ENCODE measurements at regions not wholly inside any gene's neighbourhood (a gene's known extent, or its start where the extent isn't known, plus 50 kb on each side); places are given as distances from the start of the nearest gene placed in this dataset.

- no peak overlapping the region for H3K4me3 ChIP-seq (ENCODE audit: low read depth in 2 of 2, low read length in 2 of 2)
- H3K4me1 ChIP-seq (ENCODE audit: control insufficient read depth, insufficient read depth, low read length) = no peaks in the 10 kb centered on the region
- H3K36me3 ChIP-seq (ENCODE audit: control insufficient read depth, insufficient read depth, low read length) = no peaks in the 10 kb centered on the region
- ATAC-seq (no peak), DNase-seq (ENCODE audit: low read depth, low spot score) (no peak)
- intact Hi-C loops (cut with micrococcal nuclease; ENCODE audit: unreplicated experiment) (no loop called here), in situ Hi-C loops (cut with HindIII; ENCODE audit: low pct_unique_long_range_greater_than_20kb, low sequenced_read_pairs) (no loop called here)
- H3K9me3 ChIP-seq (ENCODE audit: control insufficient read depth, insufficient read depth, low read depth, low read length) = no peaks in the 10 kb centered on the region
- ChIA-PET POLR2A (no interaction called here), CTCF (no interaction called here)
- TF ChIP-seq CTCF (IDR thresholded peaks at IDR 0.05) = no peak
- no peak for TF ChIP-seq SIN3A (IDR thresholded peaks at IDR 0.05; ENCODE audit: borderline replicate concordance, insufficient read depth, low read depth, low read length)
- no peak for TF ChIP-seq TCF7L2 (IDR thresholded peaks at IDR 0.05; ENCODE audit: low read depth, low read length)
- TF ChIP-seq REST (IDR thresholded peaks at IDR 0.05; ENCODE audit: insufficient read depth in 1 of 2, low read depth in 2 of 2, low read length in 1 of 2) = no peak
- TF ChIP-seq POLR2AphosphoS5 (IDR thresholded peaks at IDR 0.05; ENCODE audit: low read depth, low read length) = no peak
- BruUV-seq (replicated peaks) = no TSS peak
- H3K27ac ChIP-seq (ENCODE audit: low read length) = no peak overlapping the region
- no peaks in the 10 kb centered on the region for H3K27me3 ChIP-seq (ENCODE audit: control insufficient read depth, insufficient read depth, low read length)
Measured at GRCh38 chr5:82720213-82721086, 356.7 kb downstream of the TMEM167A start.

- no peaks in the 10 kb centered on the region for H3K9me3 ChIP-seq (ENCODE audit: control insufficient read depth, insufficient read depth, low read depth, low read length)
Measured at GRCh38 chr5:82719368-82719767, 357.8 kb downstream of the TMEM167A start.

More at GRCh38 chr5:82719368-82719767, 357.8 kb downstream of the TMEM167A start:
- H3K27me3 ChIP-seq (ENCODE audit: control insufficient read depth, insufficient read depth, low read length) = no peaks in the 10 kb centered on the region
- intact Hi-C loops (cut with micrococcal nuclease; ENCODE audit: unreplicated experiment) (no loop called here), in situ Hi-C loops (cut with HindIII; ENCODE audit: low pct_unique_long_range_greater_than_20kb, low sequenced_read_pairs) (no loop called here)
- H3K27ac ChIP-seq (ENCODE audit: low read length) = no peak overlapping the region
- no peaks in the 10 kb centered on the region for H3K4me1 ChIP-seq (ENCODE audit: control insufficient read depth, insufficient read depth, low read length)
- no peaks in the 10 kb centered on the region for H3K36me3 ChIP-seq (ENCODE audit: control insufficient read depth, insufficient read depth, low read length)
- no peak overlapping the region for H3K4me3 ChIP-seq (ENCODE audit: low read depth in 2 of 2, low read length in 2 of 2)
- no TSS peak for BruUV-seq (replicated peaks)
- ChIA-PET POLR2A (no interaction called here), CTCF (no interaction called here)
- DNase-seq (ENCODE audit: low read depth, low spot score) (no peak), ATAC-seq (no peak)
- no peak for TF ChIP-seq SIN3A (IDR thresholded peaks at IDR 0.05; ENCODE audit: borderline replicate concordance, insufficient read depth, low read depth, low read length)
- no peak for TF ChIP-seq TCF7L2 (IDR thresholded peaks at IDR 0.05; ENCODE audit: low read depth, low read length)
- no peak for TF ChIP-seq CTCF (IDR thresholded peaks at IDR 0.05)
- no peak for TF ChIP-seq POLR2AphosphoS5 (IDR thresholded peaks at IDR 0.05; ENCODE audit: low read depth, low read length)
- TF ChIP-seq REST (IDR thresholded peaks at IDR 0.05; ENCODE audit: insufficient read depth in 1 of 2, low read depth in 2 of 2, low read length in 1 of 2) = no peak
